ENCODE measurements at regions not wholly inside any gene's neighbourhood (a gene's known extent, or its start where the extent isn't known, plus 50 kb on each side); places are given as distances from the start of the nearest gene placed in this dataset.

- H3K36me3 ChIP-seq: no peaks in the 10 kb centered on the region
- H3K27ac ChIP-seq: no peak overlapping the region
- intact Hi-C loops (cut with DNase I): no loop called here
- no peaks in the 10 kb centered on the region for H3K27me3 ChIP-seq
- FAIRE-seq (no peak), ATAC-seq (no peak), DNase-seq (no peak)
- no peaks in the 10 kb centered on the region for H3K4me1 ChIP-seq
- H3K9me3 ChIP-seq: no peaks in the 10 kb centered on the region
- no peak overlapping the region for H3K4me3 ChIP-seq
- TF ChIP-seq, protein P1, sequence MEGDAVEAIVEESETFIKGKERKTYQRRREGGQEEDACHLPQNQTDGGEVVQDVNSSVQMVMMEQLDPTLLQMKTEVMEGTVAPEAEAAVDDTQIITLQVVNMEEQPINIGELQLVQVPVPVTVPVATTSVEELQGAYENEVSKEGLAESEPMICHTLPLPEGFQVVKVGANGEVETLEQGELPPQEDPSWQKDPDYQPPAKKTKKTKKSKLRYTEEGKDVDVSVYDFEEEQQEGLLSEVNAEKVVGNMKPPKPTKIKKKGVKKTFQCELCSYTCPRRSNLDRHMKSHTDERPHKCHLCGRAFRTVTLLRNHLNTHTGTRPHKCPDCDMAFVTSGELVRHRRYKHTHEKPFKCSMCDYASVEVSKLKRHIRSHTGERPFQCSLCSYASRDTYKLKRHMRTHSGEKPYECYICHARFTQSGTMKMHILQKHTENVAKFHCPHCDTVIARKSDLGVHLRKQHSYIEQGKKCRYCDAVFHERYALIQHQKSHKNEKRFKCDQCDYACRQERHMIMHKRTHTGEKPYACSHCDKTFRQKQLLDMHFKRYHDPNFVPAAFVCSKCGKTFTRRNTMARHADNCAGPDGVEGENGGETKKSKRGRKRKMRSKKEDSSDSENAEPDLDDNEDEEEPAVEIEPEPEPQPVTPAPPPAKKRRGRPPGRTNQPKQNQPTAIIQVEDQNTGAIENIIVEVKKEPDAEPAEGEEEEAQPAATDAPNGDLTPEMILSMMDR (IDR thresholded peaks at IDR 0.05): no peak
- 60 to 72% methylated on average over 3 of the region's 3 CpGs for WGBS, 2 donors
Observed at GRCh38 chr18:60847517-60847916, 474.9 kb upstream of the MC4R start.

DNA sequence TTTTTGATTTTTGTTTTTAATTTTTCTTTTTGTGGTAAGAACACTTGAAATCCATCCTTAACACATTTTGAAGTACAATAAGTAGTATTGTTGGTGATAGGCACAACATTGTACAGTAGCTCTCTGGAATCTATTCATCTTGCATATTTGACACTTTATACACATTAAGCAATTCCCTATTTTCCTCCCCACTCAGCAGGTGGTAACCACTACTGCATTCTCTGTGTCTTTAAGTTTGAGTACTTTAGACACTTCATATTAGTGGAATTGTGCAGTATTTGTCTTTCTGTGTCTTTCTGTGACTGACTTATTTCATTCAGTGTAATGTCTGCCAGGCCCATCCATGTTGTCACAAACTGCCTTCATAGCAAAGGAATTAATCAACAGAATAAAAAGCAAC, 471.7 kb upstream of the CDH20 start:
- no peak overlapping the region for H3K4me3 ChIP-seq
- no peaks in the 10 kb centered on the region for H3K36me3 ChIP-seq
- FAIRE-seq (no peak), DNase-seq (no peak), ATAC-seq (no peak)
- TF ChIP-seq, protein P1 (IDR thresholded peaks at IDR 0.05): no peak
- intact Hi-C loops (cut with DNase I): no loop called here
- no peaks in the 10 kb centered on the region for H3K27me3 ChIP-seq
- H3K27ac ChIP-seq: no peak overlapping the region
- no peaks in the 10 kb centered on the region for H3K9me3 ChIP-seq
- no peaks in the 10 kb centered on the region for H3K4me1 ChIP-seq

- H3K9me3 ChIP-seq: no peaks in the 10 kb centered on the region
- H3K27me3 ChIP-seq: no peaks in the 10 kb centered on the region
- H3K27ac ChIP-seq: no peak overlapping the region
- WGBS, 2 donors: 66 to 71% methylated on average over 3 of the region's 3 CpGs
- H3K4me1 ChIP-seq: no peaks in the 10 kb centered on the region
- no peak for FAIRE-seq
- TF ChIP-seq, protein P1 (IDR thresholded peaks at IDR 0.05): no peak
- ATAC-seq: no peak
- no peak for DNase-seq
- H3K36me3 ChIP-seq: no peaks in the 10 kb centered on the region
- no peak overlapping the region for H3K4me3 ChIP-seq
- intact Hi-C loops (cut with DNase I): no loop called here
Observed at GRCh38 chr18:60862988-60863387, 470.2 kb upstream of the CDH20 start.

DNA sequence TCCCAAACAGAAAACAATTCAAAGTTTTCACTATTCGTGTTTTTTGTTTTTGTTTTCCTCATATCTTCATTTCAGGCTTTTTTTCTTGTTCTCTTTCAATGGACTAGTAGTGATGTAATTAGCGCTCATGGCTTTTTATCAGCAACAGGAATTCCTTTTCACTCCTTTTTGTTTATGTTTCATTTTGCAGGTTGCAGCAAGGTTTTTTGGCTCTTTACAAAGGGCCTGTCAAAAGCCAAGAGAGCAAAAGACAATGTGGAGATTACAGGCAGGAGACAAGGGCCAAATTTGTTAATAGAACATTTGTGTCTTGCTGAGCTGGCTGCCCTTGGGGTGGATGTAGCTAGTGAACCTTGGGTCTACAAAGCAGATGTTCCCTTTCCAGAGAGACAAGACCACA, 467.4 kb upstream of the CDH20 start:
- TF ChIP-seq, protein P1 (IDR thresholded peaks at IDR 0.05): no peak
- H3K9me3 ChIP-seq: no peaks in the 10 kb centered on the region
- no peak for ATAC-seq
- FAIRE-seq: no peak
- 46 to 61% methylated on average over 2 of the region's 2 CpGs for WGBS, 2 donors
- intact Hi-C loops (cut with DNase I): no loop called here
- no peaks in the 10 kb centered on the region for H3K36me3 ChIP-seq
- no peaks in the 10 kb centered on the region for H3K27me3 ChIP-seq
- DNase-seq: no peak
- no peak overlapping the region for H3K27ac ChIP-seq
- H3K4me3 ChIP-seq: no peak overlapping the region
- no peaks in the 10 kb centered on the region for H3K4me1 ChIP-seq

GRCh38 chr18:60870261-60871153, 462.7 kb upstream of the CDH20 start:
- no peak for ATAC-seq
- no peak overlapping the region for H3K4me3 ChIP-seq
- TF ChIP-seq, protein P1 (IDR thresholded peaks at IDR 0.05): no peak
- 38 to 57% methylated on average over 2 of the region's 2 CpGs for WGBS, 2 donors
- H3K36me3 ChIP-seq: no peaks in the 10 kb centered on the region
- no peaks in the 10 kb centered on the region for H3K9me3 ChIP-seq
- H3K27ac ChIP-seq: no peak overlapping the region
- no peak for FAIRE-seq
- no peaks in the 10 kb centered on the region for H3K27me3 ChIP-seq
- intact Hi-C loops (cut with DNase I): no loop called here
- no peaks in the 10 kb centered on the region for H3K4me1 ChIP-seq
- no peak for DNase-seq
